ENCODE measurements at regions not wholly inside any gene's neighbourhood (a gene's known extent, or its start where the extent isn't known, plus 50 kb on each side); places are given as distances from the start of the nearest gene placed in this dataset.
"Not testable (repeated sequence)": the region's sequence is repeated elsewhere in the genome, so short reads cannot be mapped to it uniquely, and the experiment has no call there.

GRCh38 chr3:190182418-190183043, 61.8 kb upstream of the P3H2 start:
- no peak for TF ChIP-seq CTCF (conservative IDR thresholded peaks at IDR 0.05; ENCODE audit: low read depth, low read length)
- H3K4me3 ChIP-seq (ENCODE audit: low read depth, low read length) = no peak overlapping the region
- peak; percentile 41 for DNase-seq (ENCODE audit: low read depth)

GRCh38 chr3:190180268-190180667, 59.6 kb upstream of the P3H2 start:
- DNase-seq (ENCODE audit: low read depth) = no peak

GRCh38 chr3:190178779-190179178, 58.1 kb upstream of the P3H2 start:
- no peak for TF ChIP-seq CTCF (conservative IDR thresholded peaks at IDR 0.05; ENCODE audit: low read depth, low read length)
- H3K4me3 ChIP-seq (ENCODE audit: low read depth, low read length) = no peak overlapping the region
- DNase-seq (ENCODE audit: low read depth) = no peak

More at GRCh38 chr3:190180268-190180667, 59.6 kb upstream of the P3H2 start:
- TF ChIP-seq CTCF (conservative IDR thresholded peaks at IDR 0.05; ENCODE audit: low read depth, low read length) = no peak
- H3K4me3 ChIP-seq (ENCODE audit: low read depth, low read length) = no peak overlapping the region

GRCh38 chr3:190176933-190177525, 56.3 kb upstream of the P3H2 start:
- not testable (repeated sequence) for DNase-seq (ENCODE audit: low read depth)

GRCh38 chr3:190176106-190176505, 55.4 kb upstream of the P3H2 start:
- H3K4me3 ChIP-seq (ENCODE audit: low read depth, low read length); DNase-seq (ENCODE audit: low read depth): not testable (repeated sequence)

More at GRCh38 chr3:190176933-190177525, 56.3 kb upstream of the P3H2 start:
- not testable (repeated sequence) for H3K4me3 ChIP-seq (ENCODE audit: low read depth, low read length)

GRCh38 chr3:190175490-190175889, 54.8 kb upstream of the P3H2 start:
- no peak for TF ChIP-seq CTCF (conservative IDR thresholded peaks at IDR 0.05; ENCODE audit: low read depth, low read length)
- DNase-seq (ENCODE audit: low read depth) = no peak
- H3K4me3 ChIP-seq (ENCODE audit: low read depth, low read length) = no peak overlapping the region

- no peak overlapping the region for H3K4me3 ChIP-seq (ENCODE audit: low read depth, low read length)
- no peak for TF ChIP-seq CTCF (conservative IDR thresholded peaks at IDR 0.05; ENCODE audit: low read depth, low read length)
Observed at GRCh38 chr3:190174471-190174870, 53.8 kb upstream of the P3H2 start.

GRCh38 chr3:190173426-190173825, 52.7 kb upstream of the P3H2 start:
- DNase-seq (ENCODE audit: low read depth) = peak; percentile 39
- TF ChIP-seq CTCF (conservative IDR thresholded peaks at IDR 0.05; ENCODE audit: low read depth, low read length) = no peak

More at GRCh38 chr3:190174471-190174870, 53.8 kb upstream of the P3H2 start:
- no peak for DNase-seq (ENCODE audit: low read depth)

More at GRCh38 chr3:190173426-190173825, 52.7 kb upstream of the P3H2 start:
- no peak overlapping the region for H3K4me3 ChIP-seq (ENCODE audit: low read depth, low read length)
